Muscle of back (tissue), 3 donors: ENCODE measurements at regions not wholly inside any gene's neighbourhood (a gene's known extent, or its start where the extent isn't known, plus 50 kb on each side); places are given as distances from the start of the nearest gene placed in this dataset.

Source experiments
- DNase-seq, 3 donors: peaks; one replicate each; pipeline versions ENCODE4 v3.0.0 to v3.0.0-alpha.2; 2013

DNA sequence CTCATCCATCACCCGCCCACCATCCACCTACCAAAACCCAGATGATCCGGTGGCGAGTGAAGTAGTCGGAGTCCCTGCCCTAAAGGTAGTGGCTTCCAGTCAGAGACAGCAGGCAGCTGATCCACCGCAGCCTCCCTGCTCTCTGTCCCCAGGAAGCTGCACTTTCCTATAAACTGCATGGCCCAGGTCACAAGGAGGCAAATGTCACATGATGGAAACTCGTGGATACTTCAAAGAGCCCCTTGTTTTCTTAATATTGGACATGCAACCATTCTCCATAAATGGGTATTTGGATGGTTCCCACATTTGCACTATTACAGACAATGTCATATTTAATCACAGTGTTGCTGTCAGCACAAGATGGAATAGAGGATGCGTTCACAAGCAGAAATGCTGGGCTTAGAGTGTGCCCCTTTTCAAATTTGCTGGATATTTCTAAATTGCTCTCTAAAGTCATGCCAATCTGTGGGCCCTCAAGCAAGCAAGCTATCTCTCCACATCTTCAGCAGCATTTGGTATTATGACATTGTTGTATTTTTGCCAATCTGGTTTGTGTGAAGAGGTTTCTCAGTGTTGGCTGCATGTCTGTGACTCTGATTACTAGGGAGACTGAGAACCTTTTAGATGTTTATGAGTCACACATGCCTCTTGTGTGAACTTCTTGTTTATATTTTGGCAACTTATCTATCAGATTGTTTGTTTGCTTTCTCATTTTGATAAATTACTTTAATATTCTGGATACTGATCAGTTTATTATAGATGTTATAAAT is 822.0 kb downstream of the TNS3 start:
- DNase-seq, result no peak

- no peak for DNase-seq
These were observed 824.9 kb downstream of the TNS3 start for GRCh38 chr7:46756996-46757395.

DNA sequence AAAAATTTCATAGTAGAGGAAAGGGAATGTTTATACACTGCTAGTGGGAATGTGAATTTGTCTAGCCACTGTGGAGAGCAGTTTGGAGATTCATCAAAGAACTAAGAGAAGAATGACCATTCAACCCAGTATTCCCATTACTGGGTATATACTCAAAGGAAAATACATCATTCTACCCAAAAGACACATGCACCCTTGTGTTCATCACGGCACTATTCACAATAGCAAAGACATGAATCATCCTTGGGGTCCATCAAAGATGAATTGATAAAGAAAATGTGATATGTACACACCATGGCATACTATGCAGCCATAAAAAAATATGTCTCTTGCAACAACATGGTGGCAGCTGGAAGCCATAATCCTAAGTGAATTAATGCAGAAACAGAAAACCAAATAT is 825.7 kb downstream of the TNS3 start:
- DNase-seq, result no peak

DNA sequence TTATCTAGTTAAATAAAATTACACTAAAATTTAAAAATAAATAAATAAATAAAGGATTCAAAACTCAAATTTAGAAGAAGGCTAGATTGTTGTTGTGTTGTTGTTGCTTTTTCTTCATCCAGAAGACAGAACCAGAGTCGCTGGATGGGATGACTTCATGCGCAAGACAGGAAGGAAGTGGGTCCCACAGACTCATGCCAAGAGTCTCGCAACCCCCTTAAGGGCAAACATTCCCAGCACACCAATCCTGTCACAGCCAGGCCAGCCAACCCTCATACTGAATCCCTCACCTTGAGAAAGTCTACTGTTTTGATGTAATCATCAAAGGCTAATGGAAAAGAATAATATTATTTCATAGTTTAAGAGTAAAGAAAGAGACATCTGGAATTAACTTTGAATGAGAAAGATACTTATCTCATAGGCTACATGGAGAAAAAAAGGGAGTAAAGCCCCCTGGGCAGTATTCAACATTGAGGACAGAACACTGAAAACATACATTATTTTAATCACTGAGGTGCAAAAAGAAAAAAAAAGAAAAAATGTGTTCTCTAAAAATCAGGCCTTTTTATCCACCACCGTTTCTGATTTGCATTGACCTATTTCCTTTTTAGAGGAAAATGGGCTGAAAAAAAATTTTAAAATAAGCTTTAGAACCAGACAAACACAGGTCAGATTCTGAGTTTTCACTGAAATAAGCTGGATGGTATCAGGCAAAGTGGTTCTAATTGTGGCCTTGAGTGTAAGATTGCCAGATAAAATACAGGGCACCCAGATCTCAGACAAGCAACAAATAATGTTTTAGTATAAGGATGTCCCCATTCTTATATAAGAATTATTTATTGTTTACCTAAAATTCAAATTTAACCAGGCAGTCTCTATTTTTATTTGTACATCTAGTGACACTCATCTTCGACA is 826.5 kb downstream of the TNS3 start:
- no peak for DNase-seq

DNA sequence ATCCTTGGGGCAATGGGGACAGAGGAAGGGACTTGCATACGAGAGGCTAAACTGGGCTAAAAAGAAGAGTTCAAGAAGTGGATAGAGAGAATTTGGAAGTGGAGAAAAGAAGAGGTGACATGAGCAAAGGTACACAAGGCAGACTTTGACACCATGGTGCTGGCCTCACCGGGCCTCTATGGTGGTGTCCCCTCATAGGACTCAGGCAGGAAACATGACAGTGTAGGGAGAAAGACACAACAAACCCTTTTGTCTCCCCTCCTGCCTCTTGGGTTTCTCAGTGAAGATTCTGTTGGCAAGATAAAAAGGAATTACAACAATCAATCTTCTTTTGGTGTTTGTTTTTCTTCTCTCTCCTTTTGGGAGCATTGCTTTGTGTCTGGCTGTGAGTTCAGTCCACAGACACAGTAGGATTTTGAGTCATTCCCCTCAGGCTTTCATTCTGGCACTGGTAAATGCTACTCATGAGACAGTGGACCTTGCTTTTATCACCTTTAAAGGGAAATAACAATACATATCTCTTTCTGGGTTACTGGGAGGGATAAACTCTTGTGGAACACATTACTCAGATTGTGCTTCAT is 827.7 kb downstream of the TNS3 start:
- peak in 1 of 3 donors; percentile 56 for DNase-seq

GRCh38 chr7:46753662-46754061 is 828.2 kb downstream of the TNS3 start:
- no peak for DNase-seq

DNA sequence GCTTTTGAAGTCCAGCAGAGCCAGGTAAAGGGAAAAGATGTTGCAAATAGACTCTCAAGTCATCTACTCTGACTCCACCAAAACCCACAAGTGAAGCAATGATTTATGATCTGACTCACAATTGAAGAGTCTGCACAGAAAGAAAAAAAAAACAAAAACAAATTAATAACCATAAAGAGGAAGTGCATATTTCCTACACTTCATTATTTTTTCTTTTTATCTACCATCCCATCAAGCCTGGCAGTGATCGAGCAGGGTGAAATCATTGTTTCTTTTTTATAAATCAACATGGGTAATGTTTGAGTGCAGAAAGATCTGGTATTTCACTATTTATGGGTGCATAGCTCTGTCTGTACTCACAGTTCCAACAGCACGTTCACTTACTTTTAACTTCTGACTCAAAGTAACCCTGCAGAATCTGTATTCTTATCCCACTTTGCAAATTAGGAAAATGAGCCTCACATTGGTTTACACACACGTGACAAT is 829.0 kb downstream of the TNS3 start:
- DNase-seq, result peak in 1 of 3 donors; percentile 88

- peak in 1 of 3 donors; percentile 74 for DNase-seq
These were observed 829.8 kb downstream of the TNS3 start for GRCh38 chr7:46751927-46752723.

GRCh38 chr7:46751471-46751870 is 830.4 kb upstream of the IGFBP3 start:
- DNase-seq, result no peak

DNA sequence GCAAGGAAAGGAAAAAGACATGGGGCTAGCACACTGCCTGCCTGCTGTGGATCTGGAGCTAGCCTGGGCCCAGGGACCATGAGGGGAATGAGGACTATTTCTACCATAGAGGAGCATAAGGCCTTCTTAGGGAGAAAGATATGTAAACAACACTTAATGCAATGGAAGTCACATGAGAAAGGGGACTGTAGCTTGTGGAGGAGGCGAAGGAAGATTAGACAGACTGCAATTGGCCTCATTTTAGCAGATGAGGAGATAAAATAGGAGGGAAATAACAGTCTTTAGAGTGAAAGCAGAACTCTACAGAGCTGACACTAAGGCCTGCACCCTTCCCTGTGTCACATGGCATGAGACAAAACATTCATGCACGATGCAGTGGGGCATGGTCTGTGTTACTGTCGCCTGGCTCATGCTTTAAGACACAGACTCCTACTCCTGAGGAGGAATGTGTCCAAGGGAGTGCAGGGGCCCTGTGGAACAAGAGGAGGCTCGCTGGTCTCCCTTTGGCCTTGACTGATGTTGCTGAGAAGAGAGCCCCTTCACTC is 829.3 kb upstream of the IGFBP3 start:
- DNase-seq, result no peak

GRCh38 chr7:46747869-46748576 is 827.0 kb upstream of the IGFBP3 start:
- no peak for DNase-seq

DNA sequence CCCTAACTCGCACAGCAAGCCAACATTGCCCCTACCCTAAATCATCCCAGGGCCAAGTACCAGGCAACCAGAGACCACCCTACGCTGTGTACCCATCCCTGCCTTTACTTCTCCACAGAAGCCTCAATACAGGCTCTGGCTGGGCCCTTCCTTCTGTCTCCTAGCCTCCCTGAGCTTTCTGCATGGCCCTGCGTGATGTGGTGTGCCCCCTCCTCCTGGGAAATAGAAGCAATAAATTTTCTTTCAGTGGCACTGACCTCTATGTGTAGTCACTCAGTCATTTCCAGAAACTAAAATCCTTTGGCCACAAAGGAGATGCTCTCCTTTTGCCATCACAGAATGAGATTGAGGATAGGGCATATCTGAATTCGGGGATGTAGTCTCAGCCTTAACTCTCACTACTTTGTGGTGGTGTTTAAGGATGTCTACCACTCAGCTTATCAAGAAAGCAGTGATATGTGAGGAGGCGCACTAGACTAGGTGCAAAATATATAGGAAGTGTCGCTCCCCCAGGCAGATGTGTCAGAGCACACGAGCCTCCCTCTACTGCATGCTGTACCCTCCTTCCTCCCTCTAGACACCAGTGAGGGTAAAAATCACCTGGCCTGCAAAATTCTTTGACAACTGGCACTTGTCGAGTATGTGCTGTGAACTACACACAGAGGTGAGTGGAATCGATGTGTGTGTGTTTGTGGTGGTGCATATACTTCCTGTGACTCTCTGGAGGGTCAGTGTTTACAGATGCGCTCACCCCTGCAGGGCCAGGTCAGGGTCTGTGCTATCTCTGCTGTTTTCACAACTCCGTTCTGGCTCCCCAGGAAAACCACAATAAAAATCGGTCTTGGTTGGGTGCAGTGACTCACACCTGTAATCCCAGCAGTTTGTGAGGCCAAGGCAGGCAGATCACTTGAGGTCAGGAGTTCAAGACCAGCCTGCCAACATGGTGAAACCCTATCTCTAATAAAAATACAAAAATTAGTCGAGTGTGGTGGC is 825.9 kb upstream of the IGFBP3 start:
- no peak for DNase-seq

DNA sequence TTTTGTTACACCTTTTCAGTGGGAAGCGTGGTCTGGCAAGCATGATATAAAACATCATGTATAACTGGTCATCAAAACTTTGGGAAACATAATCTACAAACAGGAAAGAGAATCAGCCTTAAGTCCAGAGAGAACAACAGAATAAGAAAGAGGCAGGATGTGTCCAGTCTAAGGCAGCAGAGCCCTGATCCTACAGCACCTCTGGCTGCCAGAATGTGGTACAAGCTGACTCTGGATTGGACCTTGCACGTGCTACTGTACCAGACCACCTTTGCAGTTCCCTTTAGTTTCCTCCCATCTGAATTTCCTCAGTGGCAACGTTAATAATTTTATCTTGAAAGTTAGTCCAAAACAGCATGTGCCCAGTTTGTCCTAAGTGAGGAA is 824.6 kb upstream of the IGFBP3 start:
- DNase-seq, result no peak

DNA sequence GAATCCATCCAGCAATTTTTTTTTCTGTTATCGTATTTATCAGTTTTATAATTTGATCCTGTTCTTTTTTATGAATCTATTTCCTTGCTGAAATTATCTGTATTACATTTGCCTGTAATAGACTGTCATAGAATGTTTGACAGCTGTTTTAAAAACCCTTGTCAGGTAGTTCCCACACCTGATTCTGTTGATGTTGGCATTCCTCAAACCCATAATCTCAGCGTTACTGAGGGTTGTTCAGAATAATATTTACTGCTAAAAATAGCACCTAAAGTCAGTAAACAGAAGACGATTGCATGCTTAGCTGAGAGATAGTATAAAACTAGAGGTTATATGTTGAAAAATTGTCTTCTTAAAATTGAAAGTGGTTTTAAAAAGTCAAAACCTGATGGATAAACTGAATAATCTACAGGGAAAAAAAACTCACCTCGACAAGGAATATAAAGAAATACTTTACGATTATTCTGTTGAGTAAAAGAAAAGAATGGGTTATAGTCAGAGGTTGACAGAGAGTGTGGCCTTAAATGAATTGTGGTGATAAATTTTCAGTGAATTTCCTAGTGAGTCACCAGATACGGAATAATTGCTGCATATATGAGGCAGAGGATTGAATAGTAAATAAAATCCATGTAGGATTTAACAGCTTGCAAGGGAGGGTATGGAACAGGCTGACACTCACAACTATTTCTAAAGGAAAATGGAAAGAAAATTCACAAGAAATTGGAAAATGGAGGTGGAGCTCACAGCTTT is 824.1 kb upstream of the IGFBP3 start:
- no peak for DNase-seq

GRCh38 chr7:46742601-46743000 is 821.5 kb upstream of the IGFBP3 start:
- peak in 2 of 3 donors; percentile 13 to 34 for DNase-seq

- DNase-seq, result peak; percentile 25 to 41 (median 41)
These were observed 821.0 kb upstream of the IGFBP3 start for GRCh38 chr7:46741938-46742540.

DNA sequence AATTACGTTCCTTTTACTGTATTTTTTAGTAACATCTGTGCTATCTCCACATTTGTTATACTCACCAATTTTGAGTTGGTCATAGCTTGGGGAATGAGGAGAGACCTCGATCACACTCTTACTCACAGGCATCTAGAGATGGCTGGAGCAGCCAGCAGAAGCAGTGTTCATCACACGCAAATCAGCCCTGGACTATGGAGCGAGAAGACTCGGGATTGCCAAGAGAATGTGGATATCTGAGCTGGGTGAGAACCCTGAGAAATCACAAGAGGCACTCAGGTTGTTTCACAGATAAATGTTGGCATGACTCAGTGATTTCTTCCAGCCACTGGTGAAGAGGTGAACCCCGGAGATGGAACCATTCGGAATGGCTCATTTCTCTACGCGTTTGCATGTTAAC is 820.1 kb upstream of the IGFBP3 start:
- no peak for DNase-seq
